Fibroblast of mammary gland (primary cell): ENCODE measurements at regions not wholly inside any gene's neighbourhood (a gene's known extent, or its start where the extent isn't known, plus 50 kb on each side); places are given as distances from the start of the nearest gene placed in this dataset.
"Not testable (repeated sequence)": the region's sequence is repeated elsewhere in the genome, so short reads cannot be mapped to it uniquely, and the experiment has no call there.

Experiments used
- DNase-seq: peaks from one replicate; pipeline ENCODE4 v3.0.0-alpha.2; 2010; ENCODE audit warnings: low read depth
- H3K4me3 ChIP-seq: 2 replicates; pipeline ENCODE4 v1.5.1; 2011; ENCODE audit warnings: low read depth, mild to moderate bottlenecking, low read length, moderate library complexity; ENCODE audit not compliant: control insufficient read depth
- TF ChIP-seq, protein P1 (sequence below): conservative IDR thresholded peaks from 2 replicates; pipeline ENCODE4 v1.5.1; 2011; ENCODE audit warnings: low read depth, low read length, inconsistent platforms; ENCODE audit not compliant: control insufficient read depth, insufficient read depth

DNA sequence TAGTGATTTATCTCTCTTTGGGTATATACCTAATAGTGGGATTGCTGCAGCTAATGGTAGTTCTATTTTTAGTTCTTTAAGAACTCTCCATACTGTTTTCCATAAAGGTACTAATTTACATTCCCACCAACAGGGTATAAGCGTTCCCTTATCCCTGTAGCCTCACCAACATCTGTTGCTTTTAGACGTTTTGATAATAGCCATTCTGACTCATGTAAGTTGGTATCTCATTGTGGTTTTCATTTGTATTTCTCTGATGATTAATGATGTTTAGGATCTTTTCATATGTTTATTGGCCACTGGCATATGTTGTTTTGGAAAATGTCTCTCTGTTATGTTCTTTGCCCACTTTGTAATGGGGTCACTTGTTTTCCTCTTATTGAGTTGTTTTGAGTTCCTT lies 88.5 kb upstream of the ZNF267 start:
- no peak overlapping the region for H3K4me3 ChIP-seq
- TF ChIP-seq, protein P1, sequence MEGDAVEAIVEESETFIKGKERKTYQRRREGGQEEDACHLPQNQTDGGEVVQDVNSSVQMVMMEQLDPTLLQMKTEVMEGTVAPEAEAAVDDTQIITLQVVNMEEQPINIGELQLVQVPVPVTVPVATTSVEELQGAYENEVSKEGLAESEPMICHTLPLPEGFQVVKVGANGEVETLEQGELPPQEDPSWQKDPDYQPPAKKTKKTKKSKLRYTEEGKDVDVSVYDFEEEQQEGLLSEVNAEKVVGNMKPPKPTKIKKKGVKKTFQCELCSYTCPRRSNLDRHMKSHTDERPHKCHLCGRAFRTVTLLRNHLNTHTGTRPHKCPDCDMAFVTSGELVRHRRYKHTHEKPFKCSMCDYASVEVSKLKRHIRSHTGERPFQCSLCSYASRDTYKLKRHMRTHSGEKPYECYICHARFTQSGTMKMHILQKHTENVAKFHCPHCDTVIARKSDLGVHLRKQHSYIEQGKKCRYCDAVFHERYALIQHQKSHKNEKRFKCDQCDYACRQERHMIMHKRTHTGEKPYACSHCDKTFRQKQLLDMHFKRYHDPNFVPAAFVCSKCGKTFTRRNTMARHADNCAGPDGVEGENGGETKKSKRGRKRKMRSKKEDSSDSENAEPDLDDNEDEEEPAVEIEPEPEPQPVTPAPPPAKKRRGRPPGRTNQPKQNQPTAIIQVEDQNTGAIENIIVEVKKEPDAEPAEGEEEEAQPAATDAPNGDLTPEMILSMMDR, result no peak
- DNase-seq, result no peak

DNA sequence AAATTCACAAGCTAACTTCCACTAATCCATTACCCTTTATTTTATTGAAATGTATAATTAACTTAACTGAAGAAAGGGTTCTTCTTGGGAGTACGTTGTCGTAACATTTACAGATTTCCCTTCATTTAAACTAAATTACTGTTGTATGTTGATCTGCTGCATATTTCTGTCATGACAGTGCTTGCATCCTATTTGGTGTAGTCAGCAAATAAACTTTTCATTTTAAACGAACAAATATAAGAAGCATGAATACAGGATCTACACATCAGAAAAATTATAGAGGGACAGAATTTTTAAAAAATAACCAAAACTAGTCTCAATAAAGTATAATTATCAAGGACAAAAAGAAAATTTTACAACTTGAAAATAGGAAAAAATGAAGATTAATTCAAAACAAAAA lies 66.5 kb upstream of the ZNF267 start:
- TF ChIP-seq, protein P1, result no peak
- DNase-seq, result no peak
- H3K4me3 ChIP-seq, result no peak overlapping the region

DNA sequence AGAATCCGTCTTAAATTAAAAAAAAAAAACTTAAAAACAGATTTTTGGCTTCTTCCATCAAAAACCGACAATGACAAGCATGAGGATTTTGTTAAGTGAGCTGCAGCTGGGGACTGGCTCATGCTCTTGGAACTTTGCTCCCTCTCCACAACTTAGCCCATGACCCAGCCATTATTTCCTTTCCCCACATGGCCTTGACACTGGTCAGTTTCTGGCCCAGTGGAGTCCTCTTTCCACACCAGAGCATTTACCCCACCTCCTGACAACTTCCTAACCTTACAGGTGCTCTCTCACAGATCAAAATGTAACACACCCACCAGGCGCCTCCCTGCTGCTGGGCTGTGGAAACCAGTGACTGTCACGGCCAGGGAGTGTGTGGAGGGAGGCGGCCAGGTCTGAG lies 62.7 kb upstream of the ZNF267 start:
- TF ChIP-seq, protein P1, result no peak
- no peak for DNase-seq
- no peak overlapping the region for H3K4me3 ChIP-seq

DNA sequence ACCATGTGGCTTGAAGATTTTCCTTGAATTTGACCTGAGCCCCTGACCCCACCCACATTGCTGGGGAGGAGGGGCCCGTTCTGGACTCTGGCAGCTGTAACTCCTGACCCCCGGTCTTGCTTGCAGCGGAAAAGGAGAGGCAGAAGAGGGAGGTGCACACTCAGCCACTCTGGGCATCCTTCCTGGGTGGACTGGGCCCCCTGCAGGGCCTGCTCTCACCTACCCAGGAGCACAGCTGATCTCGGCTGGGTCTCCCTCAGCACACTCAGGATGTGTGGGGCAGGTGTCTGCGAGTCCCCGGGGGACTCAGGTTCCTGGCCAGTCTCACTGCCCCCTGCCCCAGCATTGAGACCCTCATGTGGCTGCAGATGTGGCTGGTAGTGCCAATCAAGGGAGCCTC lies 57.5 kb upstream of the ZNF267 start:
- H3K4me3 ChIP-seq, DNase-seq: not testable (repeated sequence)

DNA sequence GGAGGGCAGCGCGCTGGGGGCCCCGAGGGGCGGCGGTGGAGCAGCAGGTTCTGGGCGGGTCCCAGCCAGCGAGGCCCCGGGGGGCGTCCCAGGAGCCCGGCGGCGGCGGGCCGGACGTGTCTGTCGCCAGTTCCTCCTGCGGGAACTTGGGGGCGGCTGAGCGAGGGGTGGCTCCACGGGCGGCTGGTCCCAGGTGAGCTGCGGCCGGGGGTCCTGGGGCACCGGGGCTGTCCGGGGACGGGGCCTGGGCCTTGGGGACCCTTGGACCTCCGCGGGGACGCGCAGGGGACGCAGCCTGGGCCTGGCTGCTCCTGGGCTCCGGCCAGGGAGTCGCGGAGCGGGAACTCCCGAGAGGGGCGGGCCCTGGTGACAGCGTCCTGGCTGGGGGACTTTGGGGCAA lies 54.2 kb upstream of the ZNF267 start:
- DNase-seq, result no peak
- H3K4me3 ChIP-seq, result no peak overlapping the region
- TF ChIP-seq, protein P1, result no peak

DNA sequence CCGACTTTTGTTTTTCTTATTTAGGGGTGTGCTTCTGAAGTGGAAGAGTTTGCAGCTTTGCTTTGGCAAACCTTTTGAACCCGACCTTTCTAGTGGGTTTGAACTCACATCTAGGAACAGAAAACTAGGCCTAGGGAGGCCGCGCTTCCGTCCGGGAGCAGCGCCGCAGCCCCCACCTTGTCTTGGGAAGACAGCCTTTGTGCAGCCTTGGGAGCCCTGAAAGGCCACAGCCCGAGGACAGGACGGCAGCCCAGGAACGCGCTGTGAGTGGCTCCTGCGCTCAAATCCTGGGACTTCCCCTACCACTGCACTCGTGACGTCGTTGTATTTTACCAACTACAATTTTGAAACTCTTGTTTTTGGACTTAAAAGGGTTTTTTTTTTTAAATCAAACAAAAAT lies 53.7 kb upstream of the ZNF267 start:
- no peak for DNase-seq
- TF ChIP-seq, protein P1, result no peak
- H3K4me3 ChIP-seq, result no peak overlapping the region
